HG02798 (cell line): ENCODE measurements at regions not wholly inside any gene's neighbourhood (a gene's known extent, or its start where the extent isn't known, plus 50 kb on each side); places are given as distances from the start of the nearest gene placed in this dataset.

Source experiments
- ATAC-seq: cut with Tn5 transposase; IDR thresholded peaks from one replicate; pipeline ENCODE4 v1.9.1; 2021; ENCODE audit warnings: mild to moderate bottlenecking; ENCODE audit not compliant: unreplicated experiment, poor library complexity

DNA sequence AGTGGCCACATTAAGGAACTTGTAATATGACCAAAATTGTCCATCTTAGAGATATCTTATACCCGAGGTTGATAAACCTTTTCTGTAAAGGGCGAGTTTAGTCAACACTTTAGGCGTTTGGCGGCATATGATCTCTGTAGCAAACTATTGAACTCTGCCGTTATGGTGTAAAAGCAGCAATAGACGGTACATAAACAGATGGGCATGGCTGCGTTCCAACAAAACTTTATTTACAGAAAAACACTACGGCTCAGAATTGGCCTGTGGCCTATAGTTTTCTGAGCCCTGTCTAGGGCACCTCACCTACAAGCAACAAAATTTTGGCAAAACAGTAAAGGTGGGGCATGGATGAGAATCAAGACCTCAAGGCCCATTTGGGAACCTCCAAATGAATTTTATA lies 121.9 kb upstream of the HAAO start:
- ATAC-seq: no peak

DNA sequence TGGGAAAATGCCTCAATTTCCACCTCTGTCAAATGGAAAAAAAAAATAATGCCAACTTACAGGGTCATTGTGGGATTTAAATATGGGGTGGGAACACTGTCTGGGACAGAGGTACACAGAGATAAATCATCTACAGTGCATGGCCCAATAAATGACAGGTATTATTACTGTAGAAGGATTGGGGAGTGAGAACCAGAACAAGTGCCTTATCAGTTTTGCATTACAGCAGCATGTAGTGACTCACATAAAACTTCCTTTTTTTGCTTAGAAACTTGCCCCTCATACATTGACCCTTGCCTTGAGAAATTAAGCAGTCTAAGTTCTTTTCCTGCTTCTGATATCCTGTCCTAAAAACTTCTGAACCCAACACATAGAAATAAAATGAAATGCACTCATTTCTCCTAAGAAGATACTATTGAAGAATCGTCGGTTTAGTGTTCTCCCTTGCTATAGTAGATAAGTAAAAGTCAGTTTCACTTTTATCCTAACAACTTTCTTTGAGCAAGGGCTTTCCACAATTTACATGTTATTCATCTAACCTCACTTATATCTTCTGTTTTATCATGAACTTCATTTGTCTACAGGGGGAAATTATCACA lies 121.0 kb upstream of the HAAO start:
- no peak for ATAC-seq

DNA sequence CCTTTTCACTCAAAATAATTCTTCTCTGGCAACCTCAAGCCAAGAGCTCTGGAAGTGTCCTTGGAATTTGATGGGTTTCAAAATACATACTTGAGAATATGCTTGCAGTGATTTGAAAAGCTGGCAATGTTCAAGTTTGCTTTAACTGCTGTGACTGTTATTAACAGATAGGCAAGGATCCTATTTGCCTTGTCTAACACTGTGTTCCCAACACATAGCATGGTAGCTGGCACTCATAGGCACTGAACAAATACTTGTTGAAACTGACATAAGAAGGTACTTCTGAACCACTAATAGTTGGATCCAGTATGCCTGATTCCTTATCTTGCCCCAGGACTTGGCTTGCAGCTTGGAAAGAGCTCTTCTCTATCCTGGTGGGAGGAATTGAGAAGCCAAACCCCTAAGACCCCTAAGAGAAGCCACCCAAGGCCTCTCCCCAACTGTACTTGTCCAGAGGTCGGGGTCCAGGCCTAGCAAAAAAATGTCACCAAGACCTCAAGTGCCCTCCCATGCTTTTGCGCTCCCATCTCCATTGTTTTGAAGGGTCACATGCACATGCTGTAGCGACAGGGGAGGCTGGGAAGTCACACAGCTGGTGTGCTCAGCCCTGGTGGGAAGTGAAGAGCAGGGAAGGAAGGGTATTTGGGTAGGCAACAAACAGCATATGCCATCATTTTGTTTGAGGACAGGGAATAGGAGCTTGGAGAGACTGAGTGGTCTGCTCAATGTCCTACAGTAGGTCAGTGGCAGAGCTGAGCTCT lies 118.4 kb upstream of the HAAO start:
- ATAC-seq: no peak

DNA sequence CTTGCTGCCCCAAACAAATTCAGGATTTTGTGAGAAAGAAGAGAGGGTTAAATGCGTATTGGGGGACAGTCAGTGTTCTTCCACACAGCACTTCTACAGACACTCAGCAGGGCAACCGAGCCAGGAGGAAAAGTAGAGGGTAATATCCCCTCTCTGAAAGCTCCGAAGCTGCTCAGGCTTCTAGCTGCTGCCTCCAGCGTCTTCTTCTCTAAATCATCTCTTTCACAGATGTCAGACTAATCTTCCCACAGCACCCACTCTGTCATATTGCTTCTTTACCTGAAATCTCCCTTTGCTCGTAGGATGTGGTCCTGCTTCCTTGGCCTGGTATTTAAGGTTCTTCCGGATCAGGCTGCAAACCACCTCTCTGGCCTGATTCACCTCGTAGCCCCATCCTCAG lies 117.6 kb upstream of the HAAO start:
- no peak for ATAC-seq

DNA sequence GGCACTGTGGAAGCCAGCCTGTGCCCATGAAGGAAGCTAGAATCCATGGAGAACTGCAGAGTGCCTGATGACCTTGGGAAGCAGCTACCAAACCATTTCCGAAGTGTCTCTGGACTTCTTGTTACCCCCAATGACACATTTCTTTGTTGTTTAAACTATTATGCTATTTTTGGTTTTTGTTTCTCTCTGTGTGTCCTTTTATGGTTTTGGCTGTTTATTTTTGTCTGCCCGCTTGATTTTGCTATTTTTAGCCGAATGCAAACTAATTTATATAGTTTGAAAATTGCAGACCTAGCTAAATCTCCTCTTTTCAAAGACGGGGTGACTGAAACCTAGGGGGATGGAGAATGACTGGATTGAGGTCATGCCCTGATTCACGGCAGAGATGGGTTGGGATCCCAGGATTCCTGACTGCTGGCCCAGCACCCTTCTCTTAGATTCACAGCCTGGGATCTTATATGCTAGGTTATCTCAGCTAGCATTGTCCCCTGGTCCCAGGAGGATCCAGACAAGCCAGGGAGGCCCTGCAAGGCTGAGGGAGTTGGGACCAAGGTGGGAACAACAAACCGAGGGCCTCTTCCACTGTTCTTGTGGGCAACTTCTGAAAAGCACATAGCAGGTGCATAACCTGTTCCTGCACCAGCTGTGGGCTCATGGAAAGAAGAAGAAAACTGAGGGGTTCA lies 116.3 kb upstream of the HAAO start:
- ATAC-seq: no peak

DNA sequence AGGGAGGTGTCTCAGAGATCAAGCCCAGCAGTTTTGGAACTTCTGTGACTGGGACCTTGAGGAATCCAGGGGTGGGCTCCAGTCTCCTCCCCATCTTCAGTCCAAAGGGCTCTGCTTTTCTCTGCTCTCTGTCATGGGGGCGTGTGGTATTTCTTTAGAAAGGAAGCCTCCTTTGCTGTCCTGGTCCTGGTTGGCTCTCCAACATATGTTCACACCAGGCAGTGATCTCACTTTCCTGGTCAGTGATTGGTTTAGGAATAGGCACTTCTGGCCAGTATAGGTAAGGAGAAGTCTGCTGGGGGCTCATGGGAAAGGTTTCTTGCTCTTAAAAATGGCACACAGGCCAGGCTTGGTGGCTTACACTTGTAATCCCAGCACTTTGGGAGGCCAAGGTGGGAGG lies 115.5 kb upstream of the HAAO start:
- no peak for ATAC-seq

DNA sequence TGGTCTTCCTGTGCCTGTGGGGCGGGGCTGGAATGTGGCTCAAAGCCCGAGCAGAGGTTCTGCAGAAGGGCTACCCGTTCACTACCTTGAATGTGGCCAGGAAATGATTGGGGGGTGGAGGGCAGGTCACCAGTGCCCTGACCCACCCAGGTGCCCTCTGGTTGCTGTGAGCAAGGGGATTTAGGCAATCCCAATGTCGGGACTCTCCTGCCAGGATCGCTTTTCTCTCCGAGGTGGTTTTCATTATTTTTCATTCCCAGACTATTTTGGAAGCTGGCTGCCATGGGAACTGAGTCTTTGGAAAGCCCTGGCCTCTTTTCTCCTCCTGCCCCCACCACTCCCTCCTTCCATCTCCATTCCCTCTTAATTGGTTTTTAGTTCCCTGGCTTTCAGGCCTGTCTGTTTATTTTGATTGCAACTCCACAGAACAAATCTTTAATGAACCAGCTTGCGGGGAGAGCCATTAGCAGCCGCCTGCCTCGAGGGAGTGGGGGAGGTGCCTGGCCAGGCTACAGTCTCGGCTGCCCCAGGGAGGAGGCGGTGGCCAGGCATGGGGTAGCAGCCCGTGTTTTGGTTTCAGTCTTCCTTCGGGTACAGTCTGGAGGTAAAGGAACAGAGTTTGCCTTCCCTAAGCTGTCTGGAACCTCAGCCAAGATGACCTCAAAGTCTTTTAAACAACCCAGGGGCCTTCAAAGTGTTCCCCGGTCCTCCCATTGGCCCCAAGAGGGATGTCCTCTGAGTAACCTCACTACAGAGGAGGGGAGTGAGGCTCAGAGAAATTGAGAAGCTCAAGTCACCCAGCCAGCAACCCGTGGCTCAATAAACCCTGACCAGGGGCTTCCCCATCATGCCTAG lies 114.4 kb upstream of the HAAO start:
- ATAC-seq: no peak

DNA sequence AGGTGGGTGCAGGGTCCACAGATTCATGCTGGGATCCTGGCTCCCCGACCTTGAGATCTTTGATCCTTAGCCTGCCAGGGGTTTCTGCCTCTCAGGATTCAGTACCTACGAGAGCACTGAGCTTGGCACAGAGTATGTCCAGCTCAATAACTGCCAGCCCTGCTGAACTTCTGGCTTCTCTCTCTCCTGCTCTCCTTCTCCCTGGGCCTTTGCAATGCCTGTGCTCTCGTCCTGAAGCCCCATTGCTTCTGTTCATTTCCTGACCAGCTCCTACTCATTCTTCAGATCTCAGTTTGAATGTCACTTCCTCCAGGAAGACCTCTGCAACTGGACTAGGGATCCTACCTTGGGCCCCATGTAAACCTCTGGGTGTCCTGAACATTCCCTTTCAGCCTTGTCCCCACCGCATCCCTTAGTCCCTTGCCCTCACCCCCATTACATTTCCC lies 113.8 kb upstream of the HAAO start:
- no peak for ATAC-seq

DNA sequence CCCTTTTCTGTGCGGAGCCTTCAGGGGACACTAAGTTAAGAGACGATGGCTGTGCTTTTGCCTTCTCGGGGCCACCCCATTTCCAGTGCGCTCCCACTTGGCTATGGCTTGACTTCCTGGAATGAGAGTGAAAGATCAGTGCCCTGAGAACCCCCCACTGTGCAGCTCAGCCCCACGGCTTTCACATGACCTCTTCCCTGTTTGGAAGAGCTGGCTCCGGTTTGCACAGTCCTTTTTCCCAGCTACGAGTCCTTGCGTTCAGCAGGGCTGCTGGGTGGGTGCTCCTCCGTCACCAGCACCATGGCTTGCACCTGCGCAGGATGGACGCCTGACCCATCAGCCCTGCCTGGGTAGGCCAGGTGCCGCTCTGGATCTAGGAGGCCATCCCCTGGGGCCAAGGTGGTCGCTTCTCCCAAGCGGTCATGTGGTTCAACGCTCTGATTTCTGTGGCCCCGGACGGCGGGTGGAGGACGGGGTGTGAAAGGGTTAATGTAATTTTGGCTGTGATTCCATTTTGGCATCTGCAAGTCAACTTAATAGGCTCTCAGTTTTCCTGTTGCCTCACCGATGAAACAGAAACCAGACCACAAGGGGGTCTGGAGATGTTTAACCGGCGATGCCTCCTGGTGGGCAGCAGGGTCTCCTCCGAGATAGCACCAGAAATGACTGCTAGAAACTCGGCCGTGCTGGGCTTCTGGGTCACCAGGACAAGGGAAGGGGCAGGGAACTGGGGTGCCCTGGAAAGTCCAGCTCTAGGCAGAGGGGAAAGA lies 113.1 kb upstream of the HAAO start:
- ATAC-seq: no peak

DNA sequence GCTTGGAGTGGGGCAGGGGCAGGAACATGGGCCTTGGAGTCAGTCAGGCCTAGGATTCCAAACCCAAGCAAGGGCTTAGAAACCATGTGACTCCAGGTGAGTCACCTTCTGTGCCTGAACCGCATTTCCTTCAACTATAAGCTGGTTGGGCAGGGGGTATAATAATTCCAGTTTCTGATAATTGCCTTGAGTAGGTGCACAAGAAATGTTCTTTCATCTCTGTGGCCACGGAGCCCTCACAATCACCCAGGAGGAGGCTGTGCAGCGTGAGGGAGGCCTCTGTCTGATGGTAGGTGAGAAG lies 112.1 kb upstream of the HAAO start:
- ATAC-seq: no peak

DNA sequence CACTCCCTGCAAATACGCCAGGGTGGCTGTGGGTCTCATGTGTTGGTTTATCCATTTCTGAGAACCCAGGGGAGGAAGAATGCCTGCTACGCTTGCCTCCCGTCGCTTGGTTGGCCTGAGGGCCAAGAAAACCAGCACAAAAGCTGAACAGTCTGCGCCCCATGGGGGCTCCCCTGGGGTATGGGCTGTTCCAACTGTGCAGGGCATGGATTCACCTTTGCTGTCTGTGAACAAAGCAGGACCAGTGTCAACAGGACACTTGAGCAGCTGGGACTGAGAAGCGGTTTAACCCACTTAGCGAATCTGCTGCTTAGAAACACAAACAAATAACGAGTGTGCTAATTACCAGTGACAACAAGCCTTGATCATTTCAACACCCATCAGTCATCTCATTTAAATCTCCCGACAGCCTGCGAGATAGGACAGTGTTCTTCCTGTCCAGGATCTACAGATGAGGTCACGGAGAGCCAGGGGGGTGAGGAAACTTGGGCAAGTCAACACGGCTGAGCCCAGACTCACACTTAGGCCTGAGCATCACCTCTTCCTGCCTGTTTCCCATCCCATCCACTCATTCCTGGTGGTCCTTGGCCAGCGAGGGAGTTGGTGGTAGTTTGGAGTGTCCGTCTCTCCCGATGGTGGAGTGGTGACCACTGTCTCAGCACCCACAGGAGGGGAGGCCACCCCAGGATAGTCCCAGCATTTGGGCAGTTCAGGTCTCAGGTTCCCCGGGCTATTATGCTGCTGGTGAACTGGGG lies 111.6 kb upstream of the HAAO start:
- no peak for ATAC-seq

DNA sequence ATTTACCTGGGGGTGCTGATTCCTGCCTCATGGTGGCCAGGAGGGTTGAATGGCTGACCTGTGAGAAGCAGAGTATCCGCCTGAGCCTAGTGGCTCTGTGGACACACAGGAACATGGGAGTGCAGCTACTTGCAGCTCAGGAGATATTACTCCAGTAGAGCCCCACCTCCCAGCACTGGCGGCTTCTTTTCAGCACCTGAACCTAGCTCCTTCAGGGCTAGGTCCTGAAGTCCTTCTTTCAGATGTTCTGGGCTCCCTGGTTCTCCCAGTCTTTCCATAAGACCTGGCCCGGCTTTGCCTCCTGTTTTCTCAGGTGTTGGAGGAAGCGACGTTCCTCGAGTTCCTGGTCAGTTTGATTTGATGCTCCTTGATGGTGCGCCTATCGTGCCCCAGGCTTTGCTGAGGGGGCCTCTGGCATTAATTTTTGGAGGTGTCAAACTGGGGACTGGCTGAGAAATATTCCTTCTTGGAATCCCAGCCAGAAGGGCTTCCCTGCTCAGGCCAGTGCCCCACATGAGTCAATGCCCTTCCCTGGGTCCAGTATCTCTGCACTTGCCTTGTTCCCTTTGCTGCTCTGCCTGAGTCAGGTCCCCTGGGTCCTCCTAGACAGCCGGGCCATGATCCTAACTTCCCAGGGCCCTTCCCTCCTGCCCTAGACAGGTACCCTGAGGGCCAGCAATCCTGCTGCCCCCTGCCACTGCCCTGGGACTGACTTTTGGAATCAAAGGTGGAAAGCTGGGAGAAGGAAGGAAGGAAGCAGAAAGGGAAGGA lies 110.7 kb upstream of the HAAO start:
- no peak for ATAC-seq

DNA sequence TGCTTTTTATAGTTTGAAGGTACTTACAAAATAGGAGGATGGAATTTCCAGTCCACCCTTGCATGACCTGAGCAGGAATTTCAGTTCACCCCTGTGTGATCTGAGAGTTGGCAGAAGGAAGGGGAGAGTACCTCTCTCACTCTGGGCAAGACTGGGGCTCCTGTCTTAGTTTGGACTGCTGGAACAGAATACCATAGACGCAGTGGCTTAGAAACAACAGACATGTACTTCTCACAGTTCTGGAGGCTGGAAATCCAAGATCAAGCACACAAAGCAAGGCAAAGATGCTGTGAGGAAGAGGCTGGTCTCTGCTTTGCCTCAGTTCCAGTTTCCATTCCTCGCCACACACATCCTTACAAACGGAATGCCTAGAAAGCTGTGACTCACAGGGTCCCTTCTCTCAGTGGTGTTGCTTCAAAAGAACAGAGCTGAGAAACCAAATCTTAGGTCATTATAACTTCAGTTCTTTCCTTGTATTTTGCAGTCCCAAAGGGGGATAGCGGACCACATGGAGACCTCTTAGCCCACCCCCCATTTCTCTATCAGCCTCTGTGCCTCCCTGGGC lies 108.8 kb upstream of the HAAO start:
- ATAC-seq: no peak

DNA sequence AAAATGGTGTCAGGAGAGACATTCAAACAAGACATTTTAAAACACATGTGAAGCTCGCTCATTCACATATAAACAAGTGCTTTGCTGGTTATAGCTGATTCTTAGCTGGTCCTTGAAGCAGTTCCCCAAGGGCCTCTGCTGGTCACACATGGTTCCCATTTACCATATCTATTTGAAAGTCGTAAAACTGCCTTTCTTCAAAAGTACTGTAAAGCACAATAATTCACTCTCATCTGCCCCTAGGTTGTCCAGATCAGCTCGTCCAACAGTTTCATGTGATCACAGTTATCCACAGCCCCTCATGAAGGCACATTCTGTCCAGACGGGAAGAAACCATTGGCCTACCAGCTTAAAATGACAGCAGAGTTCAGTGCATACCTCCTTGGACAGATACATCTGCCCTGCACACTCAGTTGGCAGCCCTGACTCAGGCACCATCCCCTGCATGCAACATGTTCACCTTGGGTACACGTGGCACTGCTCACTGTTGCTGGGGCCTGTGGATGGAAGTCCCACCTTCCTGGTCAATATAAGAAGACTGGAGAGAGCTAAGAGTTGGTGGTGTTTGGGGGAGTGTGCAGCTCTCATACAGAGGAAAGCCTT lies 108.0 kb upstream of the HAAO start:
- ATAC-seq: no peak

DNA sequence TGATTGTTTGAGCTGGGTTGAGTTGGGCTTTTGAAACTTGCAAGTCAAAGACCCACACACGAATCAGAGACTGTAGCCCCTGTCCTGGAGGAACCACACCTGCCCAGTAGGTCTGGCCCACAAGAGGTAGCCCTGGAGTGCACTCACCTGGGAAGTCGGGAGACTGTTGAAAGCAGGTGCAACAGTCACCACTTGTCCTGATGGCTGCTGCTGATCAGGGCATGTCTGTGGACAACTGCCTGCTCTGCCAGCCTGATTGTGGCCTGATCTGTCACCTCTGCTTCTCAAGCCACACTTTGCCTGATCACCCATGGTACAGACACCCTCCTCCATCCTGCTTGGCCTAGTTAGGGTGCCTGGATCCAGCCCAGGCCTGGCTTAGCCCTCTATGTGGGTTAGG lies 105.0 kb upstream of the HAAO start:
- no peak for ATAC-seq

DNA sequence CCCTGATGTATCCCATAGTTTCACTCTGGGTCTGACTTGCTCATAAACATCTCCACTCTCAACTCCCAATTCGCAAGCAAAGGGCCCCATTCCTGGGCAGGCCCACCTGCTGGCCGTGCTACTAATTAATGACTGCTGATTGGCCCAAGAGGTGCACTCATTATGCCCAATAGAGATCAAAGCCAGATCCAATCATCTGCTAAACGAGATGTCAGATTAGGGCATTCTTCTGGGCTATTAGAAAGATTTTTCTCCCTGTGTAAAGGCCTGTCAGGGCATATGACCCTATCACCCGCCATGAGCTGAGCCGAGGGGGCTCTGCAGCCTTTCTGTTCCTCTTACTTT lies 103.4 kb upstream of the HAAO start:
- no peak for ATAC-seq

DNA sequence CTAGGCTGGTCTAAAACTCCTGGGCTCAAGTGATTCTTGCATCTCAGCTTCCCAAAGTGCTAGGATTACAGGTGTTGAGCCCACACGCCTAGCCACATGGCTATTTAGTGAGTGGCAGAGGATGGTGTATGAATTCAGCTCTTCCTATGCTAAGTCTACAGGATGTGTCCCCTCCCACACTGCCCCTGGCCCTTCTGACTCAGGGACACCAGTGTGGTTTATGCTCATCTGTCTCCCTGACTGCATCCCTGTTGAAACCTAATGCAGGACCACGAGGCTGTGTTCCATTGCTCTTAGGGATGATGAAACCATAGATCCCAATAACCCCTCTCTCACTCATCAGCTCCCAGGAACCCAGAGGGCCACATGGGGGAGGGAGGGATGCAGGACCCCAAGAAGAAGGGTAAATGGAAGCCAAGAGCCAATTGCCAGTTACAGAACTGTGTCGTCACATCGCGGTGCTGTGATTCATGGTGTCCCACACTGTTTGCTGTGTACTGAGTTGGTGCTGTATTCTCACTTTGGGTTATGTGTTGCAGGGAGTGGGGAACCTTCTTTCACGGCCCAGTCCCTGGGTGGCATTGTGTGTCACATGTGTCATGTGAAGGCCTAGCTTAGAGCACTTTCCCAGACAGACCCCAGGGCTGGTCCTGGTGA lies 102.9 kb upstream of the HAAO start:
- no peak for ATAC-seq
